HCT116 (cell line): ENCODE measurements at regions not wholly inside any gene's neighbourhood (a gene's known extent, or its start where the extent isn't known, plus 50 kb on each side); places are given as distances from the start of the nearest gene placed in this dataset.

Experiments
- ATAC-seq: fragments of 200-7000 bp; cut with Tn5 transposase; 2 replicates; pipeline ENCODE4 v1.9.1; 2020; ENCODE audit warnings: mild to moderate bottlenecking, moderate library complexity
- BruUV-seq: library from RNA; stranded (reverse); fragments of 400-500 nt; replicated peaks from 2 replicates; lab custom pipeline; 2021; lab: Mats Ljungman, UMichigan
- CTCF ChIA-PET: fragments of 300-600 bp; sonication (Branson Sonifier 250); formaldehyde crosslinking; loops from one replicate; lab custom pipeline; 2021; ENCODE audit warnings: antibody characterized with exemption; lab: Charles Lee
- POLR2A ChIA-PET: fragments of 300-600, 350-600 bp; sonication (Branson Sonifier 250); formaldehyde crosslinking; loops from one replicate; lab custom pipeline; 2021; ENCODE audit warnings: antibody characterized with exemption; lab: Charles Lee
- RAD21 ChIA-PET, 2 experiments: fragments of 300-600 bp; sonication (Branson Sonifier 250); formaldehyde crosslinking; loops; one replicate each; lab custom pipeline; 2023; ENCODE audit warnings: low total read pairs in 2 of 2; ENCODE audit not compliant: uncharacterized antibody in 2 of 2, unreplicated experiment in 2 of 2, low non-redundant PET in 1 of 2; lab: Charles Lee
- DNase-seq: peaks from one replicate; pipeline ENCODE4 v3.0.0-alpha.2; 2010; ENCODE audit warnings: low read depth, low spot score
- H2AFZ ChIP-seq: fragments of 200-600 bp; shearing (Covaris generic), sonication (generic); 2 replicates; pipeline ENCODE4 v1.6.1; 2017; ENCODE audit warnings: low read depth, mixed run types, mixed read lengths, antibody characterized with exemption, low read length; ENCODE audit not compliant: poor library complexity, severe bottlenecking
- H3K27ac ChIP-seq: 2 replicates; pipeline ENCODE4 v1.5.1; 2012; ENCODE audit warnings: low read depth, low read length
- H3K27me3 ChIP-seq: fragments of 200-600 bp; sonication (generic); 2 replicates; pipeline ENCODE4 v1.6.1; 2016; ENCODE audit warnings: mixed run types, low read length, mixed read lengths; ENCODE audit not compliant: insufficient read depth
- H3K36me3 ChIP-seq, 2 experiments: fragments of 200-500 bp in 1 of 2; fragments of 200-600 bp in 1 of 2; sonication (Bioruptor generic) in 1 of 2; sonication (generic) in 1 of 2; 2 replicates each; pipeline versions ENCODE4 v1.5.1 to v1.6.1; 2014 to 2016; ENCODE audit warnings: low read length in 2 of 2, inconsistent platforms in 1 of 2, mixed read lengths in 1 of 2, mixed run types in 1 of 2; ENCODE audit not compliant: insufficient read depth in 2 of 2, control insufficient read depth in 1 of 2
- H3K4me1 ChIP-seq, 2 experiments: fragments of 200-600 bp in 1 of 2; sonication (generic) in 1 of 2; 2 replicates each; pipeline versions ENCODE4 v1.5.1 to v1.6.1; 2012 to 2017; ENCODE audit warnings: low read length in 2 of 2, inconsistent platforms in 1 of 2, mild to moderate bottlenecking in 1 of 2, mixed read lengths in 1 of 2, mixed run types in 1 of 2, moderate library complexity in 1 of 2; ENCODE audit not compliant: insufficient read depth in 2 of 2, control insufficient read depth in 1 of 2
- H3K4me2 ChIP-seq: fragments of 200-600 bp; sonication (generic); 2 replicates; pipeline ENCODE4 v1.6.1; 2017; ENCODE audit warnings: mixed run types, low read length, mixed read lengths
- H3K4me3 ChIP-seq, 2 experiments: fragments of 200-600 bp in 1 of 2; sonication (generic) in 1 of 2; replicated peaks in 1 of 2; 2 replicates each; pipeline ENCODE4 v1.5.1; 2011 to 2016; ENCODE audit warnings: low read length in 2 of 2, control low read depth in 1 of 2, low read depth in 1 of 2, mild to moderate bottlenecking in 1 of 2, mixed read lengths in 1 of 2, mixed run types in 1 of 2
- H3K79me2 ChIP-seq: fragments of 200-600 bp; sonication (generic); 2 replicates; pipeline ENCODE4 v1.6.1; 2017; ENCODE audit warnings: mild to moderate bottlenecking, mixed run types, low read length, moderate library complexity, mixed read lengths; ENCODE audit not compliant: insufficient read depth
- H3K9ac ChIP-seq: fragments of 200-600 bp; sonication (generic); 2 replicates; pipeline ENCODE4 v1.6.1; 2016; ENCODE audit warnings: low read length, mixed read lengths
- H3K9me2 ChIP-seq: fragments of 200-600 bp; sonication (generic), shearing (Covaris generic); 2 replicates; pipeline ENCODE4 v1.6.1; 2017; ENCODE audit warnings: mixed run types, mild to moderate bottlenecking, moderate library complexity; ENCODE audit not compliant: insufficient read depth
- H3K9me3 ChIP-seq, 2 experiments: fragments of 200-500 bp in 1 of 2; fragments of 200-600 bp in 1 of 2; sonication (Bioruptor generic) in 1 of 2; sonication (generic) in 1 of 2; 2 replicates each; pipeline ENCODE4 v1.6.1; 2014 to 2017; ENCODE audit warnings: low read length in 2 of 2, mixed read lengths in 2 of 2, inconsistent platforms in 1 of 2, low read depth in 1 of 2, mild to moderate bottlenecking in 1 of 2, mixed run types in 1 of 2, moderate library complexity in 1 of 2; ENCODE audit not compliant: control insufficient read depth in 1 of 2, insufficient read depth in 1 of 2
- H4K20me1 ChIP-seq: fragments of 200-600 bp; sonication (generic), shearing (Covaris generic); 2 replicates; pipeline ENCODE4 v1.6.1; 2017; ENCODE audit warnings: mixed run types, mild to moderate bottlenecking, moderate library complexity; ENCODE audit not compliant: insufficient read depth
- CBX3 ChIP-seq: IDR thresholded peaks from 2 replicates; pipeline ENCODE4 v1.6.1; 2012; ENCODE audit warnings: low read depth
- ELF1 ChIP-seq: IDR thresholded peaks from 2 replicates; pipeline ENCODE4 v1.6.1; 2012; ENCODE audit warnings: low read depth, borderline replicate concordance
- EZH2phosphoT487 ChIP-seq: fragments of 200-600 bp; IDR thresholded peaks from 2 replicates; pipeline ENCODE4 v1.6.1; 2018; ENCODE audit warnings: antibody characterized with exemption, borderline replicate concordance
- FOSL1 ChIP-seq: IDR thresholded peaks from 2 replicates; pipeline ENCODE4 v1.6.1; 2012; ENCODE audit warnings: low read depth
- POLR2A ChIP-seq: IDR thresholded peaks from 2 replicates; pipeline ENCODE4 v1.7.0; 2011; ENCODE audit warnings: borderline replicate concordance; ENCODE audit not compliant: insufficient read depth, insufficient read length; ENCODE audit errors: extremely low read depth
- POLR2AphosphoS5 ChIP-seq: IDR thresholded peaks from 2 replicates; pipeline ENCODE4 v1.6.1; 2011; ENCODE audit warnings: mild to moderate bottlenecking, low read depth, low read length, moderate library complexity
- RAD21 ChIP-seq: IDR thresholded peaks from 2 replicates; pipeline ENCODE4 v1.6.1; 2012; ENCODE audit warnings: low read depth, mild to moderate bottlenecking
- SIN3A ChIP-seq: IDR thresholded peaks from 2 replicates; pipeline ENCODE4 v1.6.1; 2012; ENCODE audit warnings: low read depth
- SRF ChIP-seq: IDR thresholded peaks from 2 replicates; pipeline ENCODE4 v1.6.1; 2012; ENCODE audit warnings: low read depth
- TCF7L2 ChIP-seq: IDR thresholded peaks from 2 replicates; pipeline ENCODE4 v1.7.0; 2011; ENCODE audit warnings: borderline replicate concordance, inconsistent platforms; ENCODE audit not compliant: insufficient read depth, insufficient read length; ENCODE audit errors: extremely low read depth
- ZNF274 ChIP-seq: fragments of 200-500 bp; sonication (Bioruptor generic); IDR thresholded peaks from 2 replicates; pipeline ENCODE4 v1.6.1; 2014; ENCODE audit warnings: mild to moderate bottlenecking, low read depth, low read length, inconsistent platforms
- intact Hi-C: fragments of 100-400 bp; cut with micrococcal nuclease; formaldehyde crosslinking; loops from 2 replicates; pipeline ENCODE4 v1.10.0; 2022
- TF ChIP-seq, protein P1 (sequence below): IDR thresholded peaks from 2 replicates; pipeline ENCODE4 v1.6.1; 2012
- TF ChIP-seq, protein P2 (sequence below): IDR thresholded peaks from 2 replicates; pipeline ENCODE4 v1.6.1; 2012; ENCODE audit warnings: low read depth
- TF ChIP-seq, protein P3 (sequence below): IDR thresholded peaks from 2 replicates; pipeline ENCODE4 v1.6.1; 2012

DNA sequence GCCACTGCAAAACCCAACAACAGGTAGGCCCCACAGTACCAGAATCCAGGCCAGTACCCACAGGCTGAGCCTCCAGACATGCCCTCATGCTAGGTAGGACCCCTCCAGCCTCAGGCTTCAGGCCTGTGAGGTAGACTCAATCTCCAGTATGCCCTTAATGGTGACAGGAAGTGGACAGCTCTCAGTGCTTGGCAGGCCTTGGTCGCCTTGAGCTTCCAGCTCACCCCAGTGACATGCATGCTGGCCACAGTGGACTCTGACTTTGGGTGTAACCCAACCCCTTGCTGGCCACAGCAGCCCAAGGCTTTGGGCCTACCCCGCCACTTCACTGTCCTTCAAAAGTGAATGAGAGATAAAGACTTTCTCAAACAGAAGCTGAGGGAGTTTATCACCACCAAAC is 324.2 kb downstream of the ANTXR2 start:
- Histone ChIP-seq H3K4me3 (no peak overlapping the region), H3K4me1 (no peaks in the 10 kb centered on the region), H4K20me1 (no peaks in the 10 kb centered on the region), H3K79me2 (no peaks in the 10 kb centered on the region), H3K27me3 (no peaks in the 10 kb centered on the region), H3K9me3 (no peaks in the 10 kb centered on the region), H3K27ac (no peak overlapping the region), H3K4me2 (no peak overlapping the region), H3K9me2 (no peaks in the 10 kb centered on the region), H2AFZ (no peak overlapping the region), H3K36me3 (no peaks in the 10 kb centered on the region), H3K9ac (no peak overlapping the region)
- intact Hi-C loops = no loop called here
- no peak for TF ChIP-seq POLR2A
- no peak for TF ChIP-seq RAD21
- TF ChIP-seq TCF7L2 = no peak
- TF ChIP-seq, protein P1, sequence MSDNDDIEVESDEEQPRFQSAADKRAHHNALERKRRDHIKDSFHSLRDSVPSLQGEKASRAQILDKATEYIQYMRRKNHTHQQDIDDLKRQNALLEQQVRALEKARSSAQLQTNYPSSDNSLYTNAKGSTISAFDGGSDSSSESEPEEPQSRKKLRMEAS = no peak
- TF ChIP-seq CBX3 = no peak
- TF ChIP-seq, protein P2, sequence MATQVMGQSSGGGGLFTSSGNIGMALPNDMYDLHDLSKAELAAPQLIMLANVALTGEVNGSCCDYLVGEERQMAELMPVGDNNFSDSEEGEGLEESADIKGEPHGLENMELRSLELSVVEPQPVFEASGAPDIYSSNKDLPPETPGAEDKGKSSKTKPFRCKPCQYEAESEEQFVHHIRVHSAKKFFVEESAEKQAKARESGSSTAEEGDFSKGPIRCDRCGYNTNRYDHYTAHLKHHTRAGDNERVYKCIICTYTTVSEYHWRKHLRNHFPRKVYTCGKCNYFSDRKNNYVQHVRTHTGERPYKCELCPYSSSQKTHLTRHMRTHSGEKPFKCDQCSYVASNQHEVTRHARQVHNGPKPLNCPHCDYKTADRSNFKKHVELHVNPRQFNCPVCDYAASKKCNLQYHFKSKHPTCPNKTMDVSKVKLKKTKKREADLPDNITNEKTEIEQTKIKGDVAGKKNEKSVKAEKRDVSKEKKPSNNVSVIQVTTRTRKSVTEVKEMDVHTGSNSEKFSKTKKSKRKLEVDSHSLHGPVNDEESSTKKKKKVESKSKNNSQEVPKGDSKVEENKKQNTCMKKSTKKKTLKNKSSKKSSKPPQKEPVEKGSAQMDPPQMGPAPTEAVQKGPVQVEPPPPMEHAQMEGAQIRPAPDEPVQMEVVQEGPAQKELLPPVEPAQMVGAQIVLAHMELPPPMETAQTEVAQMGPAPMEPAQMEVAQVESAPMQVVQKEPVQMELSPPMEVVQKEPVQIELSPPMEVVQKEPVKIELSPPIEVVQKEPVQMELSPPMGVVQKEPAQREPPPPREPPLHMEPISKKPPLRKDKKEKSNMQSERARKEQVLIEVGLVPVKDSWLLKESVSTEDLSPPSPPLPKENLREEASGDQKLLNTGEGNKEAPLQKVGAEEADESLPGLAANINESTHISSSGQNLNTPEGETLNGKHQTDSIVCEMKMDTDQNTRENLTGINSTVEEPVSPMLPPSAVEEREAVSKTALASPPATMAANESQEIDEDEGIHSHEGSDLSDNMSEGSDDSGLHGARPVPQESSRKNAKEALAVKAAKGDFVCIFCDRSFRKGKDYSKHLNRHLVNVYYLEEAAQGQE = no peak
- no peak for TF ChIP-seq SIN3A
- TF ChIP-seq SRF = no peak
- TF ChIP-seq, protein P3, sequence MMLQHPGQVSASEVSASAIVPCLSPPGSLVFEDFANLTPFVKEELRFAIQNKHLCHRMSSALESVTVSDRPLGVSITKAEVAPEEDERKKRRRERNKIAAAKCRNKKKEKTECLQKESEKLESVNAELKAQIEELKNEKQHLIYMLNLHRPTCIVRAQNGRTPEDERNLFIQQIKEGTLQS = no peak
- TF ChIP-seq FOSL1 = no peak
- no peak for TF ChIP-seq POLR2AphosphoS5
- no peak for TF ChIP-seq EZH2phosphoT487
- no peak for TF ChIP-seq ZNF274
- no peak for TF ChIP-seq ELF1
- no peak for ATAC-seq
- ChIA-PET CTCF (no interaction called here), POLR2A (no interaction called here), RAD21 (no interaction called here)
- no peak for DNase-seq
- no TSS peak for BruUV-seq
